Vagina (tissue), 2 donors: ENCODE measurements at regions not wholly inside any gene's neighbourhood (a gene's known extent, or its start where the extent isn't known, plus 50 kb on each side); places are given as distances from the start of the nearest gene placed in this dataset.

ENCODE experiments used
- POLR2A ChIP-seq, 2 donors: fragments of 450-650 bp; IDR thresholded peaks; one replicate each; pipeline ENCODE4 v1.6.1; 2017; ENCODE audit warnings: antibody characterized with exemption in 2 of 2, mild to moderate bottlenecking in 2 of 2, moderate library complexity in 2 of 2
- TF ChIP-seq, protein P1 (sequence below), 3 experiments: fragments of 450-650 bp in 2 of 3; fragments of 200-600 bp in 1 of 3; sonication (generic) in 1 of 3; IDR thresholded peaks; one replicate each; pipeline ENCODE4 v1.5.1; 2017 to 2019; ENCODE audit warnings: antibody characterized with exemption in 3 of 3, mild to moderate bottlenecking in 2 of 3, moderate library complexity in 2 of 3

GRCh38 chr5:34526682-34527305 lies 129.3 kb upstream of the RAI14 start:
- TF ChIP-seq, protein P1, sequence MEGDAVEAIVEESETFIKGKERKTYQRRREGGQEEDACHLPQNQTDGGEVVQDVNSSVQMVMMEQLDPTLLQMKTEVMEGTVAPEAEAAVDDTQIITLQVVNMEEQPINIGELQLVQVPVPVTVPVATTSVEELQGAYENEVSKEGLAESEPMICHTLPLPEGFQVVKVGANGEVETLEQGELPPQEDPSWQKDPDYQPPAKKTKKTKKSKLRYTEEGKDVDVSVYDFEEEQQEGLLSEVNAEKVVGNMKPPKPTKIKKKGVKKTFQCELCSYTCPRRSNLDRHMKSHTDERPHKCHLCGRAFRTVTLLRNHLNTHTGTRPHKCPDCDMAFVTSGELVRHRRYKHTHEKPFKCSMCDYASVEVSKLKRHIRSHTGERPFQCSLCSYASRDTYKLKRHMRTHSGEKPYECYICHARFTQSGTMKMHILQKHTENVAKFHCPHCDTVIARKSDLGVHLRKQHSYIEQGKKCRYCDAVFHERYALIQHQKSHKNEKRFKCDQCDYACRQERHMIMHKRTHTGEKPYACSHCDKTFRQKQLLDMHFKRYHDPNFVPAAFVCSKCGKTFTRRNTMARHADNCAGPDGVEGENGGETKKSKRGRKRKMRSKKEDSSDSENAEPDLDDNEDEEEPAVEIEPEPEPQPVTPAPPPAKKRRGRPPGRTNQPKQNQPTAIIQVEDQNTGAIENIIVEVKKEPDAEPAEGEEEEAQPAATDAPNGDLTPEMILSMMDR (IDR thresholded peaks at IDR 0.05): no peak
- TF ChIP-seq POLR2A (IDR thresholded peaks at IDR 0.05): no peak
